ENCODE measurements at regions not wholly inside any gene's neighbourhood (a gene's known extent, or its start where the extent isn't known, plus 50 kb on each side); places are given as distances from the start of the nearest gene placed in this dataset.

DNA sequence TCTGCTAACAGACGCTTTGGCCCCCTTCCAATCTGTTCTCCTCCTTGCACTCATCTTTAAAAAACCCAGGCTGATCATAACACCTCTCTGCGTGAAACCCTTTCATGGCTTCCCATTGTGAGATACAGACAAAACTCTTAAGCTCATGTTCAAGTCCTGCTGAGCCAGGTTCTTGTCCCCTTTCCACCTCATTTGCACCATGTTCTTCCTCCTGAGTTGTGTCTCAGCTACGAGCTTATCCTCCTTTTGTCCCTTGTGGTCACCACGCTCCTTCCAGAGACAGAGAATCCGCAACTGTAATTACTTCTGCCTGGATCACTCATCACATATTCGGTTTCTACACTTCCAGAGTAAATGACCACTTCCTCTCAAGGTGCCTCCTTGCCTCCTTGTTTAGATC lies 238.8 kb downstream of the ACTR3 start:
- no peak for TF ChIP-seq ZNF174 (tag by site-specific recombination; IDR thresholded peaks at IDR 0.05)
- TF ChIP-seq ZNF501 (tag by site-specific recombination; IDR thresholded peaks at IDR 0.05): no peak
- TF ChIP-seq, protein P1, sequence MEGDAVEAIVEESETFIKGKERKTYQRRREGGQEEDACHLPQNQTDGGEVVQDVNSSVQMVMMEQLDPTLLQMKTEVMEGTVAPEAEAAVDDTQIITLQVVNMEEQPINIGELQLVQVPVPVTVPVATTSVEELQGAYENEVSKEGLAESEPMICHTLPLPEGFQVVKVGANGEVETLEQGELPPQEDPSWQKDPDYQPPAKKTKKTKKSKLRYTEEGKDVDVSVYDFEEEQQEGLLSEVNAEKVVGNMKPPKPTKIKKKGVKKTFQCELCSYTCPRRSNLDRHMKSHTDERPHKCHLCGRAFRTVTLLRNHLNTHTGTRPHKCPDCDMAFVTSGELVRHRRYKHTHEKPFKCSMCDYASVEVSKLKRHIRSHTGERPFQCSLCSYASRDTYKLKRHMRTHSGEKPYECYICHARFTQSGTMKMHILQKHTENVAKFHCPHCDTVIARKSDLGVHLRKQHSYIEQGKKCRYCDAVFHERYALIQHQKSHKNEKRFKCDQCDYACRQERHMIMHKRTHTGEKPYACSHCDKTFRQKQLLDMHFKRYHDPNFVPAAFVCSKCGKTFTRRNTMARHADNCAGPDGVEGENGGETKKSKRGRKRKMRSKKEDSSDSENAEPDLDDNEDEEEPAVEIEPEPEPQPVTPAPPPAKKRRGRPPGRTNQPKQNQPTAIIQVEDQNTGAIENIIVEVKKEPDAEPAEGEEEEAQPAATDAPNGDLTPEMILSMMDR (tag by site-specific recombination; IDR thresholded peaks at IDR 0.05): no peak
- TF ChIP-seq, protein P2, sequence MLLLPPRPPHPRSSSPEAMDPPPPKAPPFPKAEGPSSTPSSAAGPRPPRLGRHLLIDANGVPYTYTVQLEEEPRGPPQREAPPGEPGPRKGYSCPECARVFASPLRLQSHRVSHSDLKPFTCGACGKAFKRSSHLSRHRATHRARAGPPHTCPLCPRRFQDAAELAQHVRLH (tag by site-specific recombination; IDR thresholded peaks at IDR 0.05): no peak
- TF ChIP-seq, protein P3, sequence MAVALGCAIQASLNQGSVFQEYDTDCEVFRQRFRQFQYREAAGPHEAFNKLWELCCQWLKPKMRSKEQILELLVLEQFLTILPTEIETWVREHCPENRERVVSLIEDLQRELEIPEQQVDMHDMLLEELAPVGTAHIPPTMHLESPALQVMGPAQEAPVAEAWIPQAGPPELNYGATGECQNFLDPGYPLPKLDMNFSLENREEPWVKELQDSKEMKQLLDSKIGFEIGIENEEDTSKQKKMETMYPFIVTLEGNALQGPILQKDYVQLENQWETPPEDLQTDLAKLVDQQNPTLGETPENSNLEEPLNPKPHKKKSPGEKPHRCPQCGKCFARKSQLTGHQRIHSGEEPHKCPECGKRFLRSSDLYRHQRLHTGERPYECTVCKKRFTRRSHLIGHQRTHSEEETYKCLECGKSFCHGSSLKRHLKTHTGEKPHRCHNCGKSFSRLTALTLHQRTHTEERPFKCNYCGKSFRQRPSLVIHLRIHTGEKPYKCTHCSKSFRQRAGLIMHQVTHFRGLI (tag by site-specific recombination; IDR thresholded peaks at IDR 0.05): no peak
- TF ChIP-seq, protein P4, sequence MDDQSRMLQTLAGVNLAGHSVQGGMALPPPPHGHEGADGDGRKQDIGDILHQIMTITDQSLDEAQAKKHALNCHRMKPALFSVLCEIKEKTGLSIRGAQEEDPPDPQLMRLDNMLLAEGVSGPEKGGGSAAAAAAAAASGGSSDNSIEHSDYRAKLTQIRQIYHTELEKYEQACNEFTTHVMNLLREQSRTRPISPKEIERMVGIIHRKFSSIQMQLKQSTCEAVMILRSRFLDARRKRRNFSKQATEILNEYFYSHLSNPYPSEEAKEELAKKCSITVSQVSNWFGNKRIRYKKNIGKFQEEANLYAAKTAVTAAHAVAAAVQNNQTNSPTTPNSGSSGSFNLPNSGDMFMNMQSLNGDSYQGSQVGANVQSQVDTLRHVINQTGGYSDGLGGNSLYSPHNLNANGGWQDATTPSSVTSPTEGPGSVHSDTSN (CRISPR knock-in tag; IDR thresholded peaks at IDR 0.05): no peak
- no peak for TF ChIP-seq ZBTB1 (tag by site-specific recombination; IDR thresholded peaks at IDR 0.05)
- no peak for TF ChIP-seq YY1 (tag by site-specific recombination; IDR thresholded peaks at IDR 0.05)
- TF ChIP-seq, protein P5, sequence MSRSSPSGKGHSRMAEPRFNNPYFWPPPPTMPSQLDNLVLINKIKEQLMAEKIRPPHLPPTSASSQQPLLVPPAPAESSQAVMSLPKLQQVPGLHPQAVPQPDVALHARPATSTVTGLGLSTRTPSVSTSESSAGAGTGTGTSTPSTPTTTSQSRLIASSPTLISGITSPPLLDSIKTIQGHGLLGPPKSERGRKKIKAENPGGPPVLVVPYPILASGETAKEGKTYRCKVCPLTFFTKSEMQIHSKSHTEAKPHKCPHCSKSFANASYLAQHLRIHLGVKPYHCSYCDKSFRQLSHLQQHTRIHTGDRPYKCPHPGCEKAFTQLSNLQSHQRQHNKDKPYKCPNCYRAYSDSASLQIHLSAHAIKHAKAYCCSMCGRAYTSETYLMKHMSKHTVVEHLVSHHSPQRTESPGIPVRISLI (tag by site-specific recombination; IDR thresholded peaks at IDR 0.05): no peak
- no peak for TF ChIP-seq GLI4 (tag by site-specific recombination; IDR thresholded peaks at IDR 0.05)
- no peak for TF ChIP-seq ZNF510 (tag by site-specific recombination; IDR thresholded peaks at IDR 0.05; ENCODE audit: insufficient replicate concordance)
- no peak for TF ChIP-seq ZSCAN30 (tag by site-specific recombination; IDR thresholded peaks at IDR 0.05)

All from HEK293 (cell line).